GM23338 (cell line): ENCODE measurements at regions not wholly inside any gene's neighbourhood (a gene's known extent, or its start where the extent isn't known, plus 50 kb on each side); places are given as distances from the start of the nearest gene placed in this dataset.

ENCODE experiments used
- ATAC-seq: fragments of 200-7000 bp; cut with Tn5 transposase; 3 replicates; pipeline ENCODE4 v1.9.1; 2020
- DNase-seq: peaks from one replicate; pipeline ENCODE4 v3.0.0-alpha.2; 2015; ENCODE audit warnings: low spot score
- H2AFZ ChIP-seq: fragments of 200-600 bp; sonication (generic); 2 replicates; pipeline ENCODE4 v1.8.0; 2016; ENCODE audit warnings: antibody characterized with exemption, mild to moderate bottlenecking, moderate library complexity
- H3F3A ChIP-seq: fragments of 200-600 bp; sonication (generic); replicated peaks from 2 replicates; pipeline ENCODE4 v1.8.0; 2017; ENCODE audit warnings: antibody characterized with exemption, mixed run types, low read depth
- H3K27ac ChIP-seq: fragments of 200-600 bp; sonication (generic); 2 replicates; pipeline ENCODE4 v1.6.1; 2016; ENCODE audit warnings: low read depth
- H3K27me3 ChIP-seq: fragments of 200-600 bp; sonication (generic); 2 replicates; pipeline ENCODE4 v1.8.0; 2016; ENCODE audit warnings: mild to moderate bottlenecking, mixed run types, moderate library complexity; ENCODE audit not compliant: insufficient read depth
- H3K36me3 ChIP-seq: fragments of 200-600 bp; sonication (generic); 2 replicates; pipeline ENCODE4 v1.8.0; 2016; ENCODE audit warnings: mild to moderate bottlenecking; ENCODE audit not compliant: insufficient read depth
- H3K4me1 ChIP-seq: fragments of 200-600 bp; sonication (generic); 2 replicates; pipeline ENCODE4 v1.8.0; 2016; ENCODE audit warnings: mild to moderate bottlenecking, moderate library complexity; ENCODE audit not compliant: insufficient read depth
- H3K4me2 ChIP-seq: fragments of 200-600 bp; sonication (generic); 2 replicates; pipeline ENCODE4 v1.7.1; 2017; ENCODE audit warnings: mixed run types
- H3K4me3 ChIP-seq: fragments of 200-600 bp; sonication (generic); 2 replicates; pipeline ENCODE4 v1.6.1; 2016; ENCODE audit warnings: mixed run types
- H3K79me2 ChIP-seq: fragments of 200-600 bp; sonication (generic); replicated peaks from 2 replicates; pipeline ENCODE4 v1.8.0; 2017; ENCODE audit warnings: mild to moderate bottlenecking; ENCODE audit not compliant: insufficient read depth
- H3K9me2 ChIP-seq: fragments of 200-600 bp; sonication (generic); 2 replicates; pipeline ENCODE4 v1.8.0; 2017; ENCODE audit not compliant: insufficient read depth
- H4K20me1 ChIP-seq: fragments of 200-600 bp; sonication (generic); replicated peaks from 2 replicates; pipeline ENCODE4 v1.8.0; 2017; ENCODE audit warnings: mild to moderate bottlenecking; ENCODE audit not compliant: insufficient read depth
- H3K27ac Mint-ChIP-seq: 2 replicates; pipeline ENCODE4 v1.8.0; 2020; ENCODE audit warnings: inconsistent platforms, mild to moderate bottlenecking, moderate library complexity, mixed read lengths
- H3K27me3 Mint-ChIP-seq: 3 replicates; pipeline ENCODE4 v1.8.0; 2022; ENCODE audit warnings: low read depth, mild to moderate bottlenecking, moderate library complexity, mixed read lengths, inconsistent platforms; ENCODE audit not compliant: insufficient read depth, poor library complexity
- H3K36me3 Mint-ChIP-seq: 3 replicates; pipeline ENCODE4 v1.8.0; 2021; ENCODE audit warnings: low read depth, mild to moderate bottlenecking, inconsistent platforms, moderate library complexity, mixed read lengths
- H3K4me1 Mint-ChIP-seq: 3 replicates; pipeline ENCODE4 v1.8.0; 2020; ENCODE audit warnings: mild to moderate bottlenecking, inconsistent platforms, mixed read lengths
- H3K4me3 Mint-ChIP-seq: 3 replicates; pipeline ENCODE4 v1.8.0; 2021; ENCODE audit warnings: moderate library complexity, mild to moderate bottlenecking, inconsistent platforms, mixed read lengths
- H3K9me3 Mint-ChIP-seq: 3 replicates; pipeline ENCODE4 v1.8.0; 2020; ENCODE audit warnings: moderate library complexity, mild to moderate bottlenecking, inconsistent platforms, mixed read lengths
- POLR2AphosphoS5 ChIP-seq: IDR thresholded peaks from 2 replicates; pipeline ENCODE4 v1.6.1; 2016; ENCODE audit warnings: antibody characterized with exemption, low read depth
- ZNF331 ChIP-seq: fragments of 250-450 bp; sonication (Bioruptor Pico); IDR thresholded peaks from 2 replicates; pipeline ENCODE4 v1.5.0; 2020; ENCODE audit warnings: low read depth, mild to moderate bottlenecking, moderate library complexity
- TF ChIP-seq, protein P1 (sequence below): fragments of 250-450 bp; sonication (Bioruptor Pico); IDR thresholded peaks from 2 replicates; pipeline ENCODE4 v1.5.0; 2020; ENCODE audit warnings: mild to moderate bottlenecking, moderate library complexity

DNA sequence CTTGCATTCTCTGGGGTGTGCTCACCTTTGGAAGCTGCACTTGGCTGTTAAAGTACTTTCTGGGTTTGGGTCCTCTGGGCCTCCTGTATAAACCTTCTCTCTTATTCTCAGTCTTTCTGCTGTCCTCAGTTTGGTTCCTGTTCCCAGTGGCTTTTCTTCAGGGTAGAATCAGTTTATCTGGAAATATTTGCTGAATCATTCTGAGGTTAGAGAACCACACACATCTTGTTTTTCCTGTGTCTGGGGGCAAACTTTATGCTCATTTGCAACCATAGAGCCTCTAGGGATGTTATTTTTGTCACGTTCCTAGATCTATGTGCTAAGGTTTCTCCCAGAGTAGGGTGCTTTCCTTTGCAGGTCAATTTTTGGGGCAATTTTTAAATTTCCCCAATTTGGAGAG lies 224.3 kb upstream of the C11orf87 start (continued):
- TF ChIP-seq, protein P1, sequence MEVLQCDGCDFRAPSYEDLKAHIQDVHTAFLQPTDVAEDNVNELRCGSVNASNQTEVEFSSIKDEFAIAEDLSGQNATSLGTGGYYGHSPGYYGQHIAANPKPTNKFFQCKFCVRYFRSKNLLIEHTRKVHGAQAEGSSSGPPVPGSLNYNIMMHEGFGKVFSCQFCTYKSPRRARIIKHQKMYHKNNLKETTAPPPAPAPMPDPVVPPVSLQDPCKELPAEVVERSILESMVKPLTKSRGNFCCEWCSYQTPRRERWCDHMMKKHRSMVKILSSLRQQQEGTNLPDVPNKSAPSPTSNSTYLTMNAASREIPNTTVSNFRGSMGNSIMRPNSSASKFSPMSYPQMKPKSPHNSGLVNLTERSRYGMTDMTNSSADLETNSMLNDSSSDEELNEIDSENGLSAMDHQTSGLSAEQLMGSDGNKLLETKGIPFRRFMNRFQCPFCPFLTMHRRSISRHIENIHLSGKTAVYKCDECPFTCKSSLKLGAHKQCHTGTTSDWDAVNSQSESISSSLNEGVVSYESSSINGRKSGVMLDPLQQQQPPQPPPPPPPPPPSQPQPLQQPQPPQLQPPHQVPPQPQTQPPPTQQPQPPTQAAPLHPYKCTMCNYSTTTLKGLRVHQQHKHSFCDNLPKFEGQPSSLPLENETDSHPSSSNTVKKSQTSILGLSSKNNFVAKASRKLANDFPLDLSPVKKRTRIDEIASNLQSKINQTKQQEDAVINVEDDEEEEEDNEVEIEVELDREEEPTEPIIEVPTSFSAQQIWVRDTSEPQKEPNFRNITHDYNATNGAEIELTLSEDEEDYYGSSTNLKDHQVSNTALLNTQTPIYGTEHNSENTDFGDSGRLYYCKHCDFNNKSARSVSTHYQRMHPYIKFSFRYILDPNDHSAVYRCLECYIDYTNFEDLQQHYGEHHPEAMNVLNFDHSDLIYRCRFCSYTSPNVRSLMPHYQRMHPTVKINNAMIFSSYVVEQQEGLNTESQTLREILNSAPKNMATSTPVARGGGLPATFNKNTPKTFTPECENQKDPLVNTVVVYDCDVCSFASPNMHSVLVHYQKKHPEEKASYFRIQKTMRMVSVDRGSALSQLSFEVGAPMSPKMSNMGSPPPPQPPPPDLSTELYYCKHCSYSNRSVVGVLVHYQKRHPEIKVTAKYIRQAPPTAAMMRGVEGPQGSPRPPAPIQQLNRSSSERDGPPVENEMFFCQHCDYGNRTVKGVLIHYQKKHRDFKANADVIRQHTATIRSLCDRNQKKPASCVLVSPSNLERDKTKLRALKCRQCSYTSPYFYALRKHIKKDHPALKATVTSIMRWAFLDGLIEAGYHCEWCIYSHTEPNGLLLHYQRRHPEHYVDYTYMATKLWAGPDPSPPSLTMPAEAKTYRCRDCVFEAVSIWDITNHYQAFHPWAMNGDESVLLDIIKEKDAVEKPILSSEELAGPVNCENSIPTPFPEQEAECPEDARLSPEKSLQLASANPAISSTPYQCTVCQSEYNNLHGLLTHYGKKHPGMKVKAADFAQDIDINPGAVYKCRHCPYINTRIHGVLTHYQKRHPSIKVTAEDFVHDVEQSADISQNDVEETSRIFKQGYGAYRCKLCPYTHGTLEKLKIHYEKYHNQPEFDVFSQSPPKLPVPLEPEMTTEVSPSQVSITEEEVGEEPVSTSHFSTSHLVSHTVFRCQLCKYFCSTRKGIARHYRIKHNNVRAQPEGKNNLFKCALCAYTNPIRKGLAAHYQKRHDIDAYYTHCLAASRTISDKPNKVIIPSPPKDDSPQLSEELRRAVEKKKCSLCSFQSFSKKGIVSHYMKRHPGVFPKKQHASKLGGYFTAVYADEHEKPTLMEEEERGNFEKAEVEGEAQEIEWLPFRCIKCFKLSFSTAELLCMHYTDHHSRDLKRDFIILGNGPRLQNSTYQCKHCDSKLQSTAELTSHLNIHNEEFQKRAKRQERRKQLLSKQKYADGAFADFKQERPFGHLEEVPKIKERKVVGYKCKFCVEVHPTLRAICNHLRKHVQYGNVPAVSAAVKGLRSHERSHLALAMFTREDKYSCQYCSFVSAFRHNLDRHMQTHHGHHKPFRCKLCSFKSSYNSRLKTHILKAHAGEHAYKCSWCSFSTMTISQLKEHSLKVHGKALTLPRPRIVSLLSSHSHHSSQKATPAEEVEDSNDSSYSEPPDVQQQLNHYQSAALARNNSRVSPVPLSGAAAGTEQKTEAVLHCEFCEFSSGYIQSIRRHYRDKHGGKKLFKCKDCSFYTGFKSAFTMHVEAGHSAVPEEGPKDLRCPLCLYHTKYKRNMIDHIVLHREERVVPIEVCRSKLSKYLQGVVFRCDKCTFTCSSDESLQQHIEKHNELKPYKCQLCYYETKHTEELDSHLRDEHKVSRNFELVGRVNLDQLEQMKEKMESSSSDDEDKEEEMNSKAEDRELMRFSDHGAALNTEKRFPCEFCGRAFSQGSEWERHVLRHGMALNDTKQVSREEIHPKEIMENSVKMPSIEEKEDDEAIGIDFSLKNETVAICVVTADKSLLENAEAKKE (CRISPR knock-in tag), result no peak
- TF ChIP-seq POLR2AphosphoS5, result no peak
- no peak for TF ChIP-seq ZNF331 (CRISPR knock-in tag)

- H3K27ac Mint-ChIP-seq, result no peak overlapping the region
- H3K4me3 Mint-ChIP-seq, result no peak overlapping the region
These were observed 218.8 kb upstream of the C11orf87 start for GRCh38 chr11:109203176-109203575.

More at GRCh38 chr11:109203176-109203575, 218.8 kb upstream of the C11orf87 start:
- H3K4me3 ChIP-seq, result no peak overlapping the region
- Mint-ChIP-seq H3K27me3 (no peaks in the 10 kb centered on the region), H3K4me1 (no peaks in the 10 kb centered on the region), H3K36me3 (peaks cover 6% of the 10 kb centered on the region; the same call in 2 of the 3 replicates), H3K9me3 (peaks cover 13% of the 10 kb centered on the region)
- no peak overlapping the region for H2AFZ ChIP-seq
- H3K9me2 ChIP-seq, result no peaks in the 10 kb centered on the region; the same call in 1 of the 2 replicates
- no peaks in the 10 kb centered on the region for H3K4me1 ChIP-seq
- DNase-seq, result no peak
- no peaks in the 10 kb centered on the region for H3F3A ChIP-seq
- H3K4me2 ChIP-seq, result no peak overlapping the region
- ATAC-seq, result no peak
- TF ChIP-seq, protein P1 (CRISPR knock-in tag), result no peak
- H3K27me3 ChIP-seq, result no peaks in the 10 kb centered on the region
- H3K36me3 ChIP-seq, result no peaks in the 10 kb centered on the region
- H3K79me2 ChIP-seq, result no peaks in the 10 kb centered on the region
- no peaks in the 10 kb centered on the region for H4K20me1 ChIP-seq
- H3K27ac ChIP-seq, result no peak overlapping the region
